ENCODE measurements at regions not wholly inside any gene's neighbourhood (a gene's known extent, or its start where the extent isn't known, plus 50 kb on each side); places are given as distances from the start of the nearest gene placed in this dataset.

GRCh38 chr13:30027569-30028455, 177.4 kb upstream of the UBL3 start:
- no peak for FAIRE-seq

- FAIRE-seq: no peak
Measured at GRCh38 chr13:30026909-30027308, 176.5 kb upstream of the UBL3 start.

GRCh38 chr13:30026093-30026492, 175.7 kb upstream of the UBL3 start:
- no peak for FAIRE-seq

DNA sequence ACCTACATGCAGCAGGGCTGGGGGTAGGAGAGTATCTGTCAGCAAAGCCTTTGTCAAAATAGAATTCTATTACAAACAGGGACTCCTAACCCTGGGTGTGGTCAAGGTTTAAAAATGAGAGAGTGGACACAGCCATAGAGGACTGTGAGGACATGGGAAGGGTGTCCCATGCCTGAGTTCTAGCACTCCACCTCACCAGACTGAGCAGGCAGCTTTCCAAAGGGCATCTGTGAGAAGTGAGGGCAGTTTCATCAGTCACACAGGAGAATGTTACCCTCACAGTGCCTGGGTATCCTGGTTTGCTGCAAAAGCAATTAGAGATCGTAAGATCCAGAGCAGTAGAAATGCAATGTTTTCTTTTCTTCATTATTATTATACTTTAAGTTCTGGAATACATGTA, 174.9 kb upstream of the UBL3 start:
- FAIRE-seq: no peak

- no peak for FAIRE-seq
Measured at GRCh38 chr13:30024125-30024865, 173.9 kb upstream of the UBL3 start.

DNA sequence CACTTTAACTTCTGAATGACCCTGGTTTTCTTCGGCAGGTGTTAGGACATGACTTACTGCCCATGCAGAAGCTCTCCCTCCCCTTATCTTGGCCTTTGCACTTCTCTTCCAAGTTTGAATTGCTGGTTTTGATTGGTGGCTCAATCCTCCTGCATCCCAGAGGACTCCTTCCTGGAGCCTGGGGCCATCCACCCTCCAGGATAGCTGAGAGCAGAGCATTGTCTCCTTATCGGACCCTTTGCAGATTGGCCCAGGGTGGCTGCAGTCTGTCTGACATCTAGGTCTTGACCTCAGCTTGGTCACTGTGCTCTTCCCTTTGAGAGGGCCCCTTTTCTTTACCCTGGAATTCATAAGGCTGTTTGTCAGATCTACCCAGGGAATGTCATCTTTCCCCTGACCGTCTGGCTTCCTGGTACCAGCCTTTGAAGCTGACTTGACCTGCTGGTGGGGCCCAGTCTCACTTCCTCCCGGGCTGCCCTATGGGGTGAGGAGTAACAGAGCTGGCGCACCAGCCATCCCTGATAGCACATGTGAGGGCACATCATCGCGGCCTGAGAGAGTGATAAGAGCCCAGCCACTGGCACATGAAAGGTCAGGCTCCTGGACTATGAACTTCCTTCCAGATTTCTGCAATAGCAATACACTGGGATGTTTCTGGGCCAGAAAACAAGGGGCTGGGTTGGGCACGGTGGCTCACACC, 172.9 kb upstream of the UBL3 start:
- FAIRE-seq: no peak

- no peak for FAIRE-seq
Measured at GRCh38 chr13:30022796-30023195, 172.4 kb upstream of the UBL3 start.

- no peak for FAIRE-seq
Measured at GRCh38 chr13:30022256-30022655, 171.8 kb upstream of the UBL3 start.

- FAIRE-seq: no peak
Measured at GRCh38 chr13:30021611-30022010, 171.2 kb upstream of the UBL3 start.

DNA sequence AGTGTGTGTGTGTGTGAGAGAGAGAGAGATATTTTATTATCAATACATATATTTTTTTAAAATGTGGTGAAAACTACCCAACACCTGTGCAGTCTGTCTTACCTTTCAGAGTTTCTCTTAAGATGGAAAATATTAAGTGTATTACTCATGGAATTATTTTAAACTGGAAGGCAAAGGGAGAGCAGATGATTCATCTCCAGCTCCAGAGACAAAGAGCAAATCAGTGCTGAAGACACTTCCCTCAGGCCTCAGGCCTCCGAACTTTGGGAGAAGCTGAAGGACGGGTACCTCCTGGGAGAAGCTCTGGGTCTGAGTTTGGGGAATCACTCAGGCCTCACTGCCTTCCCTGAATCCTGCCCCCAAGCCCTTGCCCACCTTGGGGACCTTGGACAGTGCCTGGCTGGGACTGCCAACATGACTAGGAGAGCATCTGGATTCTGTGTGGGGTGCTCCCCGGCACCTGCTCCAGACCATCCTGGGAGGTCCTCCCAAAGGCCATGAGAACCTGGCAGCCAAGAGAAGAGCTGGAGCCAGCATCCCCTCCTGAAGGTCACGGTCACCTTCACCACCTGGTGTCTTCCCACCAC, 170.4 kb upstream of the UBL3 start:
- no peak for FAIRE-seq

- no peak for FAIRE-seq
Measured at GRCh38 chr13:30019648-30020626, 169.5 kb upstream of the UBL3 start.

- FAIRE-seq: no peak
Measured at GRCh38 chr13:30017880-30018279, 167.5 kb upstream of the UBL3 start.

DNA sequence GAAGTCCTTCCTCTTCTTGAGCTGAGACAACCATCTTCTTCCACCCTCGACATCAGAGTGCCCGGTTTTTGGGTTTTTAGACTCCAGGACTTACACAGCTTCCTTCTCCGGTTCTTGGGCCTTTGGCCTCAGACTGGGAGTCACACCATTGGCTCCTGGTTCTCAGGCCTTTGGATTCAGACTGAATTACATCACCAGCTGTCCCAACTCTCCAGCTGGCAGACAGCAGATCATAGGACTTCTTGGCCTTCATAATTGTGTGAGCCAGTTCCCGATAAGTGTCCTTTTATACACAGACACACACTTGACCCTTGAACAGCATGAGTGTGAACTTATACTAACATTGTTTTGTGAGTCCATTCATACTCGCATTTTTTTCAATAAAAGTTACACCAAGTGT, 166.0 kb upstream of the UBL3 start:
- FAIRE-seq: no peak

DNA sequence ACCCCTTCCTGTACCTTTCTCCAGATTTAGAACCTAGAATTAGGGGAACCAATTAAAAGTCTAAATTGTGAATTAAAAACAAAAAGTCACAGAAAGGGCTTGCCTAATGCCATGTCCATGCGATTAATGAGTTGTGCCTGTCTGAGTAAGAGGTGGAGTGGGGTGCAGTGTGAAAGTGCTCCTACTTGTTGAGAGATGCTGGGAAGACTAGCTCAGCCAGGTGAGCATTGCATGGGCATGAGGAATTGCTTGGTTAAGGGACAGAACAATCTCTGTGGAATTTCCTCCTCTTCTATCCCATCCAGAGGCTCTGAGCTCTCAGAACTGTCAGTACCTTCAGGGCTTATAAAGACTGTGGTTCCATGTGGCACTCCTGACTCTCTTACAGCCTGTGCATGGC, 159.0 kb upstream of the UBL3 start:
- no peak for FAIRE-seq

DNA sequence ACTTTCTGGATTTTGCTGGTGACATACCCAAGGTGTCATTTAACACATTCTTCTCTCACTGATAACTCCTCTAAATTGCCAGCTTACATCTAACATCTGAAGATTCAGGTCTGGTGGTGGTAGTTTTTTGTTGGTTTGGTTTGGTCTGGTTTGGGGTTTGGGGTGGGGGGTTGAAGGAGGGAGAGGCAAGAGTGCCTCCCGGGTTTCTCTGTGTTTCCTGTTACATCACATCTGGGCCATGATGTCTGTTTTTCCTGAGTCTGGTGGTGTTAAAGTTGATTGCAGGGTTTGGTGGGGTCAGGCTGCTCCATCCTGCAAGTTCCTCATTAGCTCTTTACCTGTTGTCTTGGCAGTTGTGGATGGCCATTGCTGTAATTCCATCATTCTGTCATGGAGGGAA, 155.8 kb upstream of the UBL3 start:
- no peak for FAIRE-seq

DNA sequence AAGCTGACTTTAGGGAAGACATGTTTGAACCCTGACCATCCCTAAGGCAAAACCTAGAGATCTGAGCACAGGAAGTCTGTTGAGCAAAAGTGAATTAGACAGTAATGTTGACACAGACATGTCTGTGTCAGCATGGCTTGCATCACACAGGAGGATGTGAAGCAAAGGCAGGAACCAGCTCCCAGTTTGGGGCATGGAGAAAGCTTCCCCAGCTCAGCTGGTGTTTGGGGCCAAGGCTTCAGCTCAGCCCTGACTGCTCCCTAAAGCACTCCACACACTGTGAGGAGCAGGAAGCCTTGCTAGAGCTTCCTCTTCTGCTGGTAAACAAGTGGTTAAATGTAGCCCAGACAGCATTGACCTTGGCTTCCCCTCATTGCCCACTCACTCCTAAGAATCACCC, 153.8 kb upstream of the UBL3 start:
- FAIRE-seq: no peak

- FAIRE-seq: no peak
Measured at GRCh38 chr13:30002577-30002976, 152.2 kb upstream of the UBL3 start.

- FAIRE-seq: no peak
Measured at GRCh38 chr13:30000370-30000765, 150.0 kb upstream of the UBL3 start.

- FAIRE-seq: no peak
Measured at GRCh38 chr13:29999492-30000369, 149.3 kb upstream of the UBL3 start.

DNA sequence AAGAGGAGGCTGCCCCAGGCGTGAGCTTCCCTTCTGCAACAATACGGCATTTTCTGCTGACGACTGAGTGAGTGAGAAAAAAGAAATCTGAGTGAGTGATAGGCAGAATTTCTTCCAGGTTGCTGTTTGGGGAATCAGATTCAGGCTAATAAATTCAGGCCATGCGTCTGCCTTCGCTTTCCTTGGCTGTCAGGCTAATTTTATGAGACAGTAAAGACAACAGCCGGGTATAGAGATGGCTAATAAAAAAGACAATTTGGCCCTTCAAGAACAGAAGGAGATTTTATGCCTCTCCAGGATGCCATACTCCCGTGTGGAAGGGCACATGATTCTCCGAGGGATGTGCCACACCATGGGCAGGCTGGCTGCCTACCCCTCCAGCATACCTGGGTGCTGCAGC, 145.9 kb upstream of the UBL3 start:
- FAIRE-seq: no peak

Measured in islet of Langerhans (tissue), 1 donor.